Left hindlimb (tissue), 1 donor: ENCODE measurements at regions not wholly inside any gene's neighbourhood (a gene's known extent, or its start where the extent isn't known, plus 50 kb on each side); places are given as distances from the start of the nearest gene placed in this dataset.

ENCODE experiments used
- DNase-seq: peaks from one replicate; pipeline ENCODE4 v3.0.0-alpha.2; 2018

DNA sequence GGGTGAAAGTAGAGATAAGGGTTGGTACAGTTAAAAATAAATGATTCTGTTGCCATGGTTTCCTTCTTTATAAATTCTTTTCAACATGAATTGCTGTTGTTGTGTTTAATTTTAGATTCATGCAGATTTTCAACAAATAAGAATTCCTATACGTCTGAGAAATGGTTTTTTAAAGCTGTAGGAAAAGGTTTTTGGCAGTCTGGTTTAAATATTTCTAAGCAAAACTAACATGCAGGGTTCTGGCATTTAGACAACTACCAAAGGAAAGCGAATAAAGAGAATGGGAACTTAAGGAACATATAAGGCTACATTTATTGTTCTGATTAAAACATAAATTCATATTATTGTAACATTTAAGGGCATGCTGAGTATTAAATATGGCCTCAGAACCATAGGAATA is 203.0 kb upstream of the MIR17HG start:
- DNase-seq, result no peak

DNA sequence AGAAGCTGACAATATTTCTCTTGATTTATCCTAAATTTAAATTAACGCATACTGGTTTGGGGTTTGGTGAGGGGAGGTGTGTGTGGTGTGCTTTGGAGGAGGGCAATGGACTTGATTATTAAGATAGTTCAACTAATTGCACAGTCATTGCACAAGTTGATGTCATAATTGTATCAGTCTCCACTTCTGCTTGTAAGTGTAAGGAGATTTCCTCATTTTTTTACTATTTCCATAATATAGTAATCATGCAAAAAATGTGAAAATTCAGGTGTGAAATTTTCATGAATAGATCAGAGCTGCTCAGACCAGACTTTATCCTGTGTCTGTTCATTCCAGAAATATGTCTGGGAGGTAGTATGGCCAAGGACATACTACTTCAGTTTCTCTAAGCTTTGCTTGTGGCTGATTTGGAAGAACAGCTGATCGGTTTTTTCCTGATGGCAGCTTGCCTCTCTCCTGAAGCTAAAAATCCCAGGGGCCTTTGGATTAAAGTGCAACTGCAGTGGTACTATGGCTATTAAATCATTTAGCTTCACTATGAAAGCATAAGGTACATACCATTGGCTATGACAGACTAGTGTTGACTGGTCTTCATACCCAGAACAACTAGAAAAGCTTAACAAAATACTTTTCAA is 201.8 kb upstream of the MIR17HG start:
- DNase-seq, result no peak

DNA sequence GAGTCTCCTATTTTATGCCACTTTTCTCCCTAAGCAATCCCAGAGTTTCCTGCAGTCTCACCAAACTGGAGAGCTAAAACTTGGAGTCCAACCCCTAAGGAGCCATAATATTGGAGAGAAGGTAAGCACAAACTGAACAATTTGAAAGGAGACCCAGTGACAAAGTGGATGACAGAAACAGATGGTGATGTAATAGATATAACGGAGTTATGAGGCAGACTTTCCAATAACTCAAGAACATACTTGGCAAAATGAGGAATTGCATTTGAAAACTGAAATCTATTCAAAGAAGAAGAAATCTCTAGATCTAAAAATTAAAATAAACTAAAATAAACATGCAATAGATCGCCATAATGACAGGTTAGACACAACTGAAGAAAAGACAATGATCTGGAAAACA is 200.9 kb upstream of the MIR17HG start:
- DNase-seq, result no peak

DNA sequence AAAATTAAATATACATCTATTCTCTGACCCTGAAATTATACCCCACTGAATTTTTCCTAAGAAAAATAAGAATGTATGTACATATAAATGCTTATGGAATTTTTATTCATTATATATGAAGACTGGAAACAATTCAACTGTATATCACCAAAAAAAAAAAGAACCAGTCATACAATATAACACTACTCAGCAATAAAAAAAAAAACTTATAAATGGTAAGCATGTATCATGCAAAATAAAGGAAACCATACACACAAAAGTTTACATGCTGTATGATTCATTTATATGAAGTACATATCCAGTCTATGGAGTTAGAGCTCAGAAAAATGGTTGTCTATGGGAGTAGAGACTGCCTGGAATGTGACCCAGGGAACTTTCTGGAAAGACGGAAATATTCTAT is 199.4 kb upstream of the MIR17HG start:
- DNase-seq, result no peak

DNA sequence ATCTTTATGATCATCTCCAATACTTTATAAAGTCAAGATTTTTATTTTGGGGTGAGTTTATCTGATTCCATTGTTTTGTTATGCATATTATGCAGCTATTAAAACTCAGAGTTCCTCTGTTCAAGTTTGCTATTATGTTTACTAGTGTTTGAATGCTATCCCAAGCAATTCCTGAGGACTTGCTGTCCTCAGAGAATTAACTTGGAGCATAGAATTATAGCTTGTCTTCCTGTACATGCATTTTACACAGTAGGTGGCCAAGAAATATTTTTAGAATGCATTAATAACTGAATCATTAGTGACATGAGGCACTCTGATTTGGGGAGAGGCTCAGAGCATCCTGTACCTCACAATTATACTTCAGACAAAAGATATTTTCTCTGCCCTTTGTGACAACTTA is 195.6 kb upstream of the MIR17HG start:
- no peak for DNase-seq

DNA sequence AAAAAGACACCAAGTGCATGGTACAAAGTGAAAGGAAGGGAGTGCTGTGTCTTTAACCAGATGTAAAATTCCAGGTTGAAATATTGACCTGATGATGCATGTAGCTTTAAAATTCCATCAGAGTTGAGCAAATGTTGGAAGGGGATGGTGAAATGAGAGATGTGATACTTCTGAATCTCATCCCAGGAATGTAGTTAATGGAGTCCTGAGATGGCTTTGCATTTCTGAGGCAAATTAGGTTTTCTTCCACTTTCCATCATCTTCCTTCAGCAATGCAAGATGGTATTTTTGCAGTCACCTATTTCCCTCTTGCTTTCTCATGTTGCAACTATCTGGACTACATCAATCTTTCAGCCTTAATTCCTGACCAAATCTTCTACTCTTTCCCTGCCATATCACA is 194.1 kb upstream of the MIR17HG start:
- DNase-seq, result no peak

DNA sequence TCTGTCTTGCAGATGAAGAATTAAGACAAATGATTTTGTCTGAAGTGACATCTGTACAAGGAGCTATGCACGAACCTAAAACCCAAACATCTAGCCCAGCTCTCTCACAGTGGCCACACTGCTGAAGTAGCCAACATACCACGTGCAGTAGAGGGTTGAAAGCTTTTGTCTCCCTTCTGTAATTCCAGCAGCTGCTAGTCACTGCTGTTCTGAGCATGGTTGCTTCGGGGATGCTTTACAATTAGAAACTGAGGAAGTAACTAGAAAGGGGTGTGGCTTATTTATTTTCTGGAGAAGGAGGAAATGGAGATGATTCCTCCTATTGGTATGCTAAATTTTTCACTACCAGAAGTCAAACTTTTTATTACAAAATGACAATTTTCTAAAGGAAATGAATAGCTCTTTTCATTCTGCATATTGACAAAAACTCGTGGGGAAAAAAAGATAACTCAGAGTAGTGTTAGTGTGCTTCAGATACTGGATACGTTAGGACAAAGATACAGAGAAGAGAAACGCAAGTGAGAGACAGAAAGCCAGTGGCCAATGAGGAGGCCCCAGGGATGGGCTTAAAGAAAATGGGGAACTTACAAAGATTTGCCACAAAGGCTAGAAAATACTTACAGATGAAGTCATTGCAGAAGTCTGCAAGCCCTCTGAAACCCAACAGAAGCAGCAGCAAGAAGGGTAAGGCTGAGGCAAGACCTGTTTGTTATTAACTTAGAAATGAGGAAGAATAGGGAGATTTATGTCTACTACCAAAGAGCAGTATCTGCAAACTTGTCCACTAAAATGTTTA is 192.7 kb upstream of the MIR17HG start:
- DNase-seq, result no peak

DNA sequence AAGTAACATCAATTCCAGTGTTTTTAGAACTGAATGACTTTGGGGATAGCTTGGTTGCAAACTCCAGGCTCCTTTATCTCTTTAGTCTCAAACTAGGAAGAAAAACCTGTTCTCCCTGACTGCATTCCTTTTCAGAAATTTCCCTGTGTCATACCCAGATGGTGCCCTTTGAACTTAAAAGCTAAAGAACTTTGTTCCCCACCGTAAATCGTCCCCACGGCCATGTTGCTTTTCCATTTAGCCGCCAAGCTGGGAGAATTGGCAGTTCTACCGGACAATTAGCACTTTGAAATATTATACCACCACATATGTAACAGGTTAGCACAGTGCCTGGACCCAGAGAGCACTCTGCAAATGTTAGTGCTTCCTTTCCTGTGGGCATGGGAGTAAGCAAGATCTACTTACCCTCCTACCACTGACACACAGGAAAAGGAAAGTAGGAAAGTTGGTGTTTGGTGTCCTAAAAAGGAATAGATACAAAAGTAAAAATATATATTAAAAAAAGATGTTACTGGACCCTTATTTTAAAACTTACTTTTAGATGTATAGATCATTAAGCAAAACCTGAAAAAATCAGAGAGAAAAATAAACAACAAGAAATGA is 191.9 kb upstream of the MIR17HG start:
- no peak for DNase-seq

DNA sequence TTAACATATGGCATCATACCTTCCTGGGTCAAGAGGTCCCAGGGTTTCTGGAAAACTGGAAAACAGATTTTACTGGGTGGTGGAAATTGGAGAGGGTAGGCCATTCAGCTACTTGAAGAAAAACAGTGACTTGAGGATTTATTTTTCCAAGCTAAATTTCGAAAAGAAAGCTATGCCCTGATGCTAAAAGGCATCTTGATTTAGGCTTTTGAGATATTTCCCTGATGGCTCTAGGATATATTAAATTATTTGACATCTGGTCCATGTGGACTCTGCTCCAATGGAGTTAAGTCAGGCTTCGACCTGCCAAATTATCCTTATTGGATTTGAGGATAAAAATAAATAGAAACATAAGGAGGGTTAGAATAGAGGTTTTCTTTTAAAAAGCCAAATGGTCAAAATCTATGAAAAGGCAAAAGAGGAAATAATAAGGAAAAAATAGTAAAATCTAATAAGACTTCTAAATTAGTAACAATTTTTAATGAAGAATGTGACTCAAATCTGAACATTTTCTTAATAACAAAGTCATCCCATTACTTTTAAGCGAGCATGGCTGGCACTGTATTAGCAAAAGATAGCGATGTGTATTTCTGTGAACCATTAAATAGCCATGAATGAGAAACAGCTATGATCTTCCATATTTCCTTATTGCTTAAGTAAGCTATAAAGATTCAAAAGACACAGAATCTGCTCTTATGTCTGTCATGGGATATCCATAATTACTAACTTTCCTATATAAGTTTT is 190.0 kb upstream of the MIR17HG start:
- DNase-seq, result no peak

DNA sequence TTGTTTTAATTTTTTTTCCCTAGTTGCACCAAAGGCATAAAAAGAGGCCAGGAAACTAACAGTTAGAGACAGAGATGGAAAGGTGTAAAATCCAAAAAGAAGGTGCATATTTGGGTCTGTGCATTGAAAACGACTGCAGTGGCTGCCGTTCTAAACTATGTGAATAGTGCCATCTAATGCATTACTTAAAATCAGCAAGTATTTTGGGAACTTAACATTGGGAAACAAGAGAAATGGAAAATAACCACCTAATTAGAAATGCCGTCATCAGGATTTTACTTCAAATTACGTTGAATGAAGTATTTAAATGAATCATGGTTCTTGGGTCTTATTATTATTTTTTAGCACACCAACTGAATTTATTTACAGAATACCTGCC is 189.5 kb upstream of the MIR17HG start:
- DNase-seq, result no peak

DNA sequence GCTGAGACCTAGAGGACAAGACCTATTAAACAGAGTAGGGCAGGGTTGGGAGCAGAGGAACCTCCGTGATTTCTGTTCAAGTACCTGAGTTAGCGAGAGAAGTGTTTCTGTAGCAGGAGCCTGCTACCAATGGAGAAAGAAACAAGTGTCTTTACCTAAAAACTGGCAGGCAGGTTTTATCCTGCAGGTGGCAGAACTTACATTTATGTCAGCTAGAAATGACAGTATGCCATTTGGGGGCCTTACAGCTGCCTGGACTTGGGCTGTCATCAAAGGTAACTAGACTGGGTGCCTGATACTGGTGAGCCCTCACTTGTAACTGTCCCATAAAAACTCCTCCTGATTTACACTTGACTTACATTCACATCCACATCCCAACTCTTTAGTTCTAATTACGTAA is 185.3 kb upstream of the MIR17HG start:
- DNase-seq, result no peak

DNA sequence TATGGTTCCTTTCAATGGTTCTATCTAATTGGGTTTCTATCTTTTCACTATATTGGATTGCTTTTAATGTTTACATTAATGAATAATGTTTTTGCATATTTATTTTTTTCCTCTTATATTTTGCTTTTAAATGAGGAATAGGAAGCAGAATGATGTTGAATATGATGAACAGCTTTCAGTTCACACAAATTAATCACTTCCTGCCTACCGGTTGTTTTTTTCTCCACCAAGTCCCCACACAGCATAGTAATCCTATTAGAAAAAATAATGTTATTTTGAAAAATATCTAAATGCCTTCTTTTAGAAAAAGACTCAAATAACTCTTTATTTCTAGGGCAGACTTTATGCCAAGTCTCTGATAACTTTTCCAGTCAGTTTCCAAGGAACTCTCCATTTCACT is 184.9 kb upstream of the MIR17HG start:
- no peak for DNase-seq

DNA sequence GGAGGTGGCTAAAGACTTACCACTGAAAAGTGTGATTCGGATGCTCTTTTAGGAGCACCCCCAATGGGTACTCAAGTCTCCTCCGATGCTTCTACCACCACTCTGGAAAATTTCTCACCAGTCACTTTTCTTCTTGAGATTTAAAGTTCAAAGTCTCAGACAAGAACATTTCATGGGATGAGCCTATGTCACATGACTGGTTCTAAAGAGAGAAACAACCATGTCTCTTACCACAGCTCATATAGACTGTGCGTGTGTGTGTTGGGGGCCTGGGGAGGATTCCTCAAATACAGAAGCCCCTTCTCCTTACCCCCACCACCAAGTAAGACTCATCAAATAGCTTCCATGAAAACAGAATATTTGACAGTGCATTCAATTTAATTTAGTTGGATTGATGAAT is 181.7 kb upstream of the MIR17HG start:
- no peak for DNase-seq

DNA sequence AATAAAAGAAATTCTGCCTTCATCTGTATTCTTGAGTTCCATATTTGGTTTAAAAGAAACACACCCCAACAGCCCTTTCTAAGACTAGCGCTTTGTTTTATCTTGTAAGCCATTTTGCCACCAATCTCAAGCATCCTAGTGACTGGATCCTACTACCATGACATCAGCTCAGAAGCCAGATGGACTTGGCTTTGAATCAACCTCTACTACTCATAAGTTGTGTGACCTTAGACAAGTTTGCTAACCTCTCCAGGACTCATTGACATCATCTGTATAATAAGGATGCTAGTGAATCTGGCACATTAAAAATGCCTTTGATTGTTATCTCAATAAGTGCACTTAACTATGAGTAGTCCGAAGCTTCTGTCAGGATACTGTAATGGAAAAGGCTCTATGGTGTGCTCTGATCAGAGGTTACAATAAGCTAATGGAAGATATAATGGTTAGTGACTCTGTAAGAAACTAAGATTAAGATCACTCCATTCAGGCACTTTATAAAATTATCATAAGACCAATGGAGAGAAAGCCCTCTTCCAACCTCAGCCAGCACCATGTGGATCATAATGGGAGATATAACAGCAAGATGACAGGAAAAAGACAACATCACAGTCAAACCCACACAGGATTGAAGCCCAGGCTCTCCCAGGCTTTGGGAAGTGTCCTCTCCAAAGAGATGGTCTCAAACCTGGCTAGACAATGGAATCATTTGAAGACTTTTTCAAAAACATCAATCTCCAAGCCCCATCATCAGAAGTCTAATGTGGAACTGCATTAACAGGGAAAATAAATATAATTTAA is 180.6 kb upstream of the MIR17HG start:
- no peak for DNase-seq

DNA sequence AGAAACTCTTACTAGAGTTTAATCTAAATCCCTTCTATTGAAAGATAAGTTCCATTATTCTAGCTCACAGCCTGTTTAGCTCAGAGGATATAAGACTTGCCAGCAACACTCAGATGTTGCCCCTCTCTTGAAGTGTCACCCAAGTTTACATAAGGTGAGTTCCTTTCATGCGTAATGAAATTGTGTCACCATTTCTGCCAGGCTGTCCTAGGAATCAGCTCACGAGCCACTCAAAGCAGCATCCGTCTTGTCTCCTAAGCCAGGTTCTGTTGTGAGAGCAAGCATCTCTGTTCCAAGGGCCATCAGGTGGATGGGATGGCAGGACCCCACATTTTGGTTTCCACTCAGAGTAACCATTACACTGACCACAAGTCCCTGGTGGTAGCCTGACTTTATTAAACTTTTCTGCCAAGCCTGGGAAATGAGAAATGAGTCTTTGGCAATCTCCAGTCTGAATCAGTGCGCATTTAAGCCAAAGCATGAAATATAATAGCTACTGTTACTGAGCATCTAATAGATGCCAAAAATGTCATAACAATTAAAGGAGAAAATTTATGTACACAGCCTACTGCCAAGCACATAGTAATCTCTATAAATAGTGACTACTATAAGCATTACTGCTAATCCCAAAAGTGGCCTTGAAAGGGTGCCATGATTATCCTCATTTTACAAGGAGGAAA is 179.6 kb upstream of the MIR17HG start:
- peak; percentile 43 for DNase-seq

DNA sequence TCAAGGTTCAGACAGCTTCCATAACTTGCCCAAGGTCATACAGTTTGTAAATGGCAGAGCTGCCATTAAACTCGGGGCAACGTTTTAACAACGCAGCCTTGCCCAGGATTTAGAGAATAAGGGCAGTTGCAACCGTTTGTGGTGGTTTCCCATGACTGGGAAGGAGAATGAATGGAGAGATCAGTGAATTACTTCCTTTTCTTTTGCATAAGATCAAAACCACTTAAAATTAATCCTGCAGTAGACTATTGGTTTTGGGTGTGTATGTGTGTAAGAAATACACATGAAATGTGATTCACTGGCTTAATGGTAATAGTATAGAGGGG is 179.1 kb upstream of the MIR17HG start:
- DNase-seq, result no peak

DNA sequence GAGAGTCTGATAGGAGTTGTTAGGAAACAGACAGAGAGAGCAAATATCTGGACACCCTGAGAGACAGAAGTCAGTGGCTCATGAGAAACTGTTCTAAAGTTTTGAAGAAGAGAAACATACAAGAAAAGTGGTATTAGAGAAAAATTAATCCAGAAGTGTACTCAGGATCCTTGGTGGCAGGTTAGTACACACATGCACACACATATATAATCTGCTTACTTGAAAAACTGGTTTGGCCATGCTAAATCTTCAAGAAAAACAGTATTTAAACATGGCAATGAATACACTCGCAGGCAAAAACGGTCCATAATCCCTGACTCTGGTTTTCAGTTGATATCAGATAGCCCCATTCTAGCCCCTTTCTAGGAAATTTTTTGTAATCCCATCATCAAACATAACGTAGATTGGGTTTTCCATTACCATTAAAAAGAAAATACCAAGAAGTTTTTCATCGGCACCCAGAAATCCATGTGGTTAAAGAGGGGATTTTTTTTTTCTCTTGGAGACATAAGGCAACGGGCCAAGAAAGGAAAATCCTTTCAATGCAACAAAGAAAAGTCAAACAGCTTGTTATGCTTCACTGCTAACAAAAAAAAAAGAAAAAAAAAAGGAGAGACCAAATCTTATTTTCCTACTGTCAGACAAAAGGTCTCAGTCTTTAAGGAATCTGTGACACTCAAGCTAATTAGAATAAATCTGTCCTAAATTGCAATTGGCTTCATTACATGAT is 178.0 kb upstream of the MIR17HG start:
- DNase-seq, result no peak

DNA sequence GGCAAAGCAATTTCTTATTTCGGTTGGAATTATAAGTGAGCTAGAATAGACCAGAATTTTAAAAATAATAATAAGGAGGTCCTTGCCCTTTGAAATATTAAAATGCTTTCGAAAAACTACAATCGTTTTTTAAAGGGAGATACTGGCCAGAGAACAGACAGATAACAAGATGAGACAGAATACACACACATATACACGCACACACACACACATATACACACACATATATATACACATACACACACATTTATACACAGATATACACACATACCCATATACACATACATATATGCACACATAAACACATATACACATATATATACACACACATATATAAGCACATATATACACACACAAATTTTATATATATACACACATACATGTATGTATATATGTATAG is 175.3 kb upstream of the MIR17HG start:
- DNase-seq, result no peak

DNA sequence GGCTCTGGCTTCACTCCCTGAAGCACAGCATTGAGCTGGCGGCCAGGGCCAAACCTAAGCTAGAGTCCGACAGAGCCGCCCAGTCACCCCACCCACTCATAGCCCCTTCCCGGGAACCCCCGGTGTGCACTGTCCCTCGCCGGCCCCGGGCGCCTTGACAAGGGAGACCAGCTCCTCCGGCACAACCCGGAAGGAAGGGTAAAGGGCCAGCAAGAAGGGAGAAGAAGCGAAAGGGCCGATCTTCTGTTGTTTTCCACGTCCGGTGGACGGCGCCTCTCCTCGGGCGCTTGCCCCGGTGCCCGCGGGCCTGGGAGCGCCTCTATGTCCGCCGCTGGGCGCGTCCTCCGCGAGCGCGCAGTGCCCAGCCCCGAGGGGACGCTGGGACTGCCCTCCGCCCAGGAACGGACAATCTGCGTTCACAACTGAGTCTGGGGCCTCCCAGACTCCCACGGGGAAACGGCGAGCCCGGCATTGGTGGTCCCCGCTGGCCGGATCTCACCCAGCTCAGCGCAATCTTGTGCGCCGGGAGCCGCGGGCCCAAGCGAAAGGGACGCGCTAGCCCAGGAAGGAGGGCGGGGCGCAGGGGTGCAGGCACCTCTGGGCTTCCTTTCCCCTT is 172.5 kb upstream of the MIR17HG start:
- DNase-seq, result peak; percentile 23

DNA sequence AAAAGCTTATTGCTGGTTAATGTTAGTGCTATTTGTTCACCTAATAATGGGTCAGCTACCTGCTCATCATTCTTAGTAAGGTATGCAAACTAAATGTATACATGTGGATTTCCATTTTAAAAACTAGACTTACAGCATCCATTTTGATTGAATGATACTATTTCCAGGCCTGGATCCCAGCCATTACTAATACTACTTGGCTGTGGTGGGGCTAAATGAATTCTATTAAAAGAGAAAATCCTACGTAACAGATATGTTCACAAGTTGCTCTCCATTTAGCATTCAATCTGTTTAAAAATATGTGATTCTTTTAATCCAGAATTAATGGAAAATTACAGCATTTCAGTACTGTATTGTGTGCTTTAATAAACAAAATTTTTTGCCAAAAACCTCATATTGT is 169.4 kb upstream of the MIR17HG start:
- no peak for DNase-seq

DNA sequence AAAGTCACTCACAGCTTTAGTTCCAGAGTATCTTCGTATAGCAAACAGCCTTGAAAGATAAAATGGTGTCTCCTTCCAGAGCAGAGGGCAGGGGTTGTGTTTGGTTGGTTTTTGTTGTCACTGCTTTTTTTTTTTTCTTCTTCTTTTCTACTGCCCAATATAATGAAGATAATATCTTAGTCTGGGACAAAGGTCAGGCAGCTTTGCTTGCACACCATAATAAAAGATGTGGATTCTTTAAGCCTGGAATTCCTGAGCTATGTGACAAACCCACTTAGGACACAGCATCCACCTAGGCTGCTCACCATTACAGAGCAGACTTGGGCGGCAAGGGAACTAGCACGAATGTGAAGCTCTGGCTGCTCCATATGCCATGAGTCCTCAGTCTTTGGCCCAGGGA is 165.6 kb upstream of the MIR17HG start:
- DNase-seq, result no peak
